GM21360 (cell line): ENCODE measurements at regions not wholly inside any gene's neighbourhood (a gene's known extent, or its start where the extent isn't known, plus 50 kb on each side); places are given as distances from the start of the nearest gene placed in this dataset.

Experiments
- ATAC-seq: cut with Tn5 transposase; IDR thresholded peaks from one replicate; pipeline ENCODE4 v1.9.1; 2021; ENCODE audit warnings: mild to moderate bottlenecking, moderate library complexity; ENCODE audit not compliant: unreplicated experiment

DNA sequence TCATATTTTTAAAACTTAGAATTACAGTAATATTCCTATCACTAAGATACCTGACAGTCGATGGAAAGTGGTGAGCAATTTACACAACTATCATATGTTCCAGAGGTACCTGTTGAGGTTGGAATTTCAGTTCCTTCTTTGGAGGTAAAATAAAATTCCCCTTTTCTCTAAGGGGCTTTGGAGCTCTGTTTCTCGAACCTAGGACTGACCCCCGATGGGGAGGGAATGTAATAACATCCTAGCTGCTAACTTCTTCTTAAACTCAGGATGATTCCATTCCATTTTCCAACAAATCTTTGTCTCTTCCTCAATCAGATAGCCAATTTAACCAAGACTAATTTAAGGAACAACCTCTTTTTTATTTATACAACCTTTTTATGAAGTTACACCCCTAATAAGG lies 1069.8 kb downstream of the NLGN4Y start:
- ATAC-seq: no peak

- no peak for ATAC-seq
Measured at GRCh38 chrY:15600565-15600964, 1076.2 kb downstream of the NLGN4Y start.

GRCh38 chrY:15624370-15624769 lies 1100.0 kb downstream of the NLGN4Y start:
- no peak for ATAC-seq

DNA sequence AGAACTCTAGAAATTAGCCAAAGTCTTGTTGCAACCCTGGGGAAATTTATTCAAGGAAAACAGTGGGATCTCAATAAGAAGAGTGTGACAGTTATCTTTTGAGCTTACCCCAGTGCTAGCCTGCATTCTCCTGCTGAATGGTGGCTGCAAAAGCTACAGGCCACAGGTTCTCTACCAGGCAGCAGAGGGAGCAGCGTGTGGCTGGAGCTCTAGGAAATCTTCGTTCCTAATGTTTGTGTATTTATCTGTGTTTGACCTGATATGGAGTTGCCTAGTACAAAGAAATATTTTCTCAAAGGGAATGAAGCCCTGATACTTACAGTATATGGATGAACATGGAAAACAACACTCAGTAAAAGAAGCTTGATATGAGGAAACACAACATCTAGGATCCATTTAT lies 1100.6 kb downstream of the NLGN4Y start:
- ATAC-seq: no peak

DNA sequence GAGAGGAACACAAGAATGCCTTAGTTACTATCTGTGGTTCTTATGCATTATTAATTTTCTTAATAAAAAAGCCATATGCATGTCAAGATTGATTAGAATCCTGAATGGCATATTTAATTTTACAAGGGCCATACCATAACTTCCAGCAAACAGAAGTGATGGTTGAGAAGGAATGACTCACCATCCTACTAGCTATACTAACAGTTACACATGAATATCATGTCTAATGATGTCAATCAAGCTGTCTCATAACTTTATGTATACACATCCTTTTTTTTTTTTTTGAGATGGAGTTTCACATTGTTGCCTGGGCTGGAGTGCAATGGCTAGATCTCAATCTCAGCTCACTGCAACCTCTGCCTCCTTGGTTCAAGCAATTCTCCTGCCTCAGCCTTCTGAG lies 1123.9 kb downstream of the NLGN4Y start:
- no peak for ATAC-seq

GRCh38 chrY:15650056-15650455 lies 1125.7 kb downstream of the NLGN4Y start:
- ATAC-seq: no peak

DNA sequence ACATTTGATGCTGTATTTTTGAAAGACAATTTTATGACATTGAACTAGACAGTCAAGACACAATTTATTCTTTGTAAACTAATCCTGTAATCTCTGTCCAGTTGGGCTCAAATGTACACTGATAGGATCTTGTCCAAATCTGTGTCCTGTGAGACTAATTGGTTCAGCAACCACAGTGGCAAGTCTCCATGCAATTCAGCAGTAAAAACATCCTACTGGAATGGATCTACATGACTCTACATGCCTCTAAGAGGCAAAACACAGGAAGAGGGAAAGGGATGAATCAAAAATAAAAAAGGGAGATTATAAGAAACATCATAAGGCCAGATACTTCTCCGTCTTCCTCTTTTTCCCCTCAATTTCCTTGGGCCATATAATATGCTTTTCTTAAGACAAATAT lies 1164.2 kb downstream of the NLGN4Y start:
- no peak for ATAC-seq

- ATAC-seq: no peak
Measured at GRCh38 chrY:15689994-15690393, 1165.7 kb downstream of the NLGN4Y start.

DNA sequence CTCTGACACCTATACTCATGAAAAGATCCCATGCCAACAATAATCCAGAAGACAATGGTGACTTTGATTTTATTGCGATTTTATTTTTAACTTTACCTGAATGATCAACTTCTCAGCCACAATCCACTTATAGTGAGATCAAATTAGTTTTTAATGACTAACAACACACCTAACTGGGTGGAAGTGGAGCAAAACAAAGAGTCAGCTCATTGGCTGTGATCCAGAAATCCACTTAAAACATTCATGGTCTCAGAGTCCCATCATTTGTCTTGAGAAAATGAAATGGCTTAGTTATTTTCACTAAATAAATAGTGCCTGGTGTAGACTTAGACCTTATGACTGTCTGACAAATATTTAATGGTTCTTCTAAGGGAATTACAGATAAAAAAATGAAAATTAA lies 1177.8 kb downstream of the NLGN4Y start:
- no peak for ATAC-seq

DNA sequence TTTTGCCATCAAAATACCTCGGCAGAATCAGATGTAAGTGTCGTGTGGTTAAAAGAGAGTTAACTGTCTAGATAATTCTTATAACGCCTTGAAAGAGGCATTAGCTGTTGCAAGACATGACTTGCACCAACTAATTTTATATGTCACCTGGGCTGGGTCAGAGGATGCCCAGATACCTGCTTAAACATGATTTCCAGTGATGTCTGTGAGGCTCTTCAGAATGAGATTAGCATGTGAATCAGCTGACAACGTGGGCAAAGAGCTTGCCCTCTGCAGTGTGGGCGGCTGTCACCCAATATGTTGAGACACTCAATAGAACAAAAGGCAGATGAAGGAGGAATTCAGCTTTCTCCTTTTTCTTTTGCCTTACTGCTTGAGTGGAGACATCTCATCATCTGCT lies 1180.6 kb downstream of the NLGN4Y start:
- no peak for ATAC-seq

GRCh38 chrY:15749533-15750433 lies 1225.5 kb downstream of the NLGN4Y start:
- no peak for ATAC-seq

DNA sequence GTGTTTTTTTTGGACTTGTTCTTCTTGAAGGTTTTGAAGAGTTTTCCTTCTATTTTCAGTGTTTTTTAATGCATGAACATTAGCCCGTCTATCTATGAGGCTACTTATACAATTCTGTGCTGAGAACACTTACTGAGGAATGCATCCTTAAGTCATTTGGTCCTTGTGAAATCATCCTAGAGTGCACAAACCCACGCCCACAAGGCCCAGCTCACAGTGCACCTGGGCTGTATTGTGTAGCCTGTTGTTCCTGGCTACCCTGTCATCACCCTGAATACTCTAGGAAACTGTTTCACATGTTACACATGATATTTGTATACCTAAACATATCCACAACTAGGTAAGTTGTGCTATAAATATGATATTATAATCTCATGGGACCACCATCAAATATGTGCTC lies 1226.7 kb downstream of the NLGN4Y start:
- ATAC-seq: no peak

DNA sequence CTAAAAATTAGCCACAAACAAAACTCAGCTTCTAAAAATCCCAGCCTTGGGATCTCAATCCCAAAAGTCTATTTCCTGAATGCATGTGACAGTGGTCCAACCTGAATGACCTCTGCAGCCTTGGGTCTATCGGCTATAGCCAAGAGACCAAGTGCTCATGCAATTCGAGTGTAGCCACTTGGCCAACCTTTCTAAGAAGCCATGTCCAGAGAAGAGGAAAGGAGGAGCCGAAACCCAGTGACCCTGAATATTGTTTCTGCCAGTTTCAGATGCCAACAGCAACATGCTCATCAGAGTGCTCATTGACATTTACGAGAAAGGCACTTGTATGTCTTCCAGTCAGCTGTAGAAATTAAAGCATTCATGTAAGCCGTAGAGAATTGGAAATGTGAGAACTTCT lies 1231.9 kb downstream of the NLGN4Y start:
- no peak for ATAC-seq

- ATAC-seq: no peak
Measured at GRCh38 chrY:15773579-15773978, 1249.2 kb downstream of the NLGN4Y start.

GRCh38 chrY:15775880-15776279 lies 1251.6 kb downstream of the NLGN4Y start:
- ATAC-seq: no peak

GRCh38 chrY:15779891-15780290 lies 1255.6 kb downstream of the NLGN4Y start:
- no peak for ATAC-seq

DNA sequence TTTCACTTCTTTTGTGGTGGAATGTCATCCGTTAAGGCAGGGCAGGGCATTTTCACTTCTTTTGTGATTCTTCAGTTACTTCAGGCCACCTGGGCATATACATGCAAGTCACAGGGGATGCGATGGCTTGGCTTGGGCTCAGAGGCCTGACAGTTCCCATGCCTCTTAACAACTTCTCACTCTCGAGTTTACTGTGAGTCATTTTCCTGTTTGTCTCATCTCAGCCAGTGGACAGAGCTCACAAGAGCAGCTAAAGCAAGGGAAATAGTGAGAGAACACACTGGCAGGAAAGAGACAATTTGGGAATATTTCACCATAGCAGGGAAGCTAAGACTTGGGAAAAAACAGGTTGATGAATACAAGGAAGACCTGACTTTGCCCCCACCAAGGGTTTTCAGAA lies 1275.7 kb downstream of the NLGN4Y start:
- no peak for ATAC-seq

GRCh38 chrY:15805985-15806384 lies 1281.7 kb downstream of the NLGN4Y start:
- no peak for ATAC-seq

- ATAC-seq: no peak
Measured at GRCh38 chrY:15814241-15814640, 1289.9 kb downstream of the NLGN4Y start.
